GM21447 (cell line): ENCODE measurements at regions not wholly inside any gene's neighbourhood (a gene's known extent, or its start where the extent isn't known, plus 50 kb on each side); places are given as distances from the start of the nearest gene placed in this dataset.

Source experiments
- ATAC-seq: cut with Tn5 transposase; IDR thresholded peaks from one replicate; pipeline ENCODE4 v1.9.1; 2021; ENCODE audit not compliant: unreplicated experiment

- ATAC-seq: no peak
Observed at GRCh38 chr7:10222976-10223375, 750.7 kb upstream of the PHF14 start.

- no peak for ATAC-seq
Observed at GRCh38 chr7:10225275-10225674, 748.4 kb upstream of the PHF14 start.

- ATAC-seq: no peak
Observed at GRCh38 chr7:10237306-10237705, 736.4 kb upstream of the PHF14 start.

GRCh38 chr7:10238641-10239040 lies 735.0 kb upstream of the PHF14 start:
- ATAC-seq: no peak

- ATAC-seq: no peak
Observed at GRCh38 chr7:10239695-10240345, 733.9 kb upstream of the PHF14 start.

GRCh38 chr7:10245406-10245805 lies 728.3 kb upstream of the PHF14 start:
- ATAC-seq: no peak

- ATAC-seq: no peak
Observed at GRCh38 chr7:10257438-10257837, 716.2 kb upstream of the PHF14 start.

GRCh38 chr7:10266976-10267375 lies 706.7 kb upstream of the PHF14 start:
- no peak for ATAC-seq

GRCh38 chr7:10268034-10268433 lies 705.6 kb upstream of the PHF14 start:
- no peak for ATAC-seq

- ATAC-seq: no peak
Observed at GRCh38 chr7:10282909-10283308, 690.8 kb upstream of the PHF14 start.

GRCh38 chr7:10284001-10284400 lies 689.7 kb upstream of the PHF14 start:
- no peak for ATAC-seq

- no peak for ATAC-seq
Observed at GRCh38 chr7:10299384-10299783, 674.3 kb upstream of the PHF14 start.

- ATAC-seq: no peak
Observed at GRCh38 chr7:10300577-10300976, 673.1 kb upstream of the PHF14 start.

- no peak for ATAC-seq
Observed at GRCh38 chr7:10308276-10308675, 665.4 kb upstream of the PHF14 start.

GRCh38 chr7:10312942-10313341 lies 660.7 kb upstream of the PHF14 start:
- ATAC-seq: no peak

- ATAC-seq: no peak
Observed at GRCh38 chr7:10315881-10316280, 657.8 kb upstream of the PHF14 start.

GRCh38 chr7:10316488-10316887 lies 657.2 kb upstream of the PHF14 start:
- ATAC-seq: no peak

GRCh38 chr7:10325395-10325794 lies 648.3 kb upstream of the PHF14 start:
- ATAC-seq: no peak

- no peak for ATAC-seq
Observed at GRCh38 chr7:10343108-10343507, 630.6 kb upstream of the PHF14 start.

GRCh38 chr7:10346032-10346431 lies 627.6 kb upstream of the PHF14 start:
- no peak for ATAC-seq

GRCh38 chr7:10355816-10356215 lies 617.9 kb upstream of the PHF14 start:
- ATAC-seq: no peak

- ATAC-seq: no peak
Observed at GRCh38 chr7:10360050-10360449, 613.6 kb upstream of the PHF14 start.

- ATAC-seq: no peak
Observed at GRCh38 chr7:10401793-10402192, 571.9 kb upstream of the PHF14 start.
